ENCODE measurements at regions not wholly inside any gene's neighbourhood (a gene's known extent, or its start where the extent isn't known, plus 50 kb on each side); places are given as distances from the start of the nearest gene placed in this dataset.

DNA sequence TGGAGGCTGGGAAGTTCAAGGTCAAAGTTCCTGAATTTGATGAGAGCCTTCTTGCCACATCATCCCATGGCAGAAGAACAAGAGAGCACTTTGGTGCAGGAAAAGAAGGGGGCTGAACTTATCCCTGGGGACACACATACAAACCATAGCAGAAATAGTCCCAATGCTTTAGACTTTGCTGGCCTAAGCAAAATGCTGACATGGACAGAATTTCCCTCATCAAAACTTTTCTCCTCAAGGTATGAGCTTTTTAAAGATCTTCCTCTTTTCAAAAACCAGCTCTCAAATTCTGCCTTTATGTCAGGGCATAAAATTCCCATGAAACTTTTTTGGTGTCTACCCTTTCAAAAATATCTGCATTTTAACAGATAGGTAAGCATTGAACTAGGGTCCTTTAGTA, 341.8 kb upstream of the SMARCA2 start:
- Histone ChIP-seq H3K4me3 (no peak overlapping the region), H3K27me3 (no peaks in the 10 kb centered on the region), H3K27ac (no peak overlapping the region), H3K36me3 (no peaks in the 10 kb centered on the region), H3K4me1 (no peaks in the 10 kb centered on the region), H3K9me3 (peaks cover 0 to 3% of the 10 kb centered on the region in 2 donors)
- ATAC-seq = no peak
- no peak for DNase-seq
- TF ChIP-seq CTCF (IDR thresholded peaks at IDR 0.05) = no peak
- intact Hi-C loops (cut with DNase I) = no loop called here

- DNase-seq = no peak
Measured at GRCh38 chr9:1676771-1677170, 338.4 kb upstream of the SMARCA2 start.

GRCh38 chr9:1683951-1684350, 331.2 kb upstream of the SMARCA2 start:
- Histone ChIP-seq H3K4me3 (no peak overlapping the region), H3K27me3 (no peaks in the 10 kb centered on the region), H3K36me3 (no peaks in the 10 kb centered on the region), H3K9me3 (no peaks in the 10 kb centered on the region), H3K27ac (no peak overlapping the region), H3K4me1 (no peaks in the 10 kb centered on the region)
- ATAC-seq = no peak
- intact Hi-C loops (cut with DNase I) = no loop called here
- TF ChIP-seq CTCF (IDR thresholded peaks at IDR 0.05) = no peak
- DNase-seq = no peak

More at GRCh38 chr9:1676771-1677170, 338.4 kb upstream of the SMARCA2 start:
- Histone ChIP-seq H3K9me3 (peaks cover 0 to 3% of the 10 kb centered on the region in 2 donors), H3K27me3 (no peaks in the 10 kb centered on the region), H3K4me1 (no peaks in the 10 kb centered on the region), H3K36me3 (no peaks in the 10 kb centered on the region), H3K4me3 (no peak overlapping the region), H3K27ac (no peak overlapping the region)
- no peak for TF ChIP-seq CTCF (IDR thresholded peaks at IDR 0.05)
- no peak for ATAC-seq
- intact Hi-C loops (cut with DNase I) = no loop called here

DNA sequence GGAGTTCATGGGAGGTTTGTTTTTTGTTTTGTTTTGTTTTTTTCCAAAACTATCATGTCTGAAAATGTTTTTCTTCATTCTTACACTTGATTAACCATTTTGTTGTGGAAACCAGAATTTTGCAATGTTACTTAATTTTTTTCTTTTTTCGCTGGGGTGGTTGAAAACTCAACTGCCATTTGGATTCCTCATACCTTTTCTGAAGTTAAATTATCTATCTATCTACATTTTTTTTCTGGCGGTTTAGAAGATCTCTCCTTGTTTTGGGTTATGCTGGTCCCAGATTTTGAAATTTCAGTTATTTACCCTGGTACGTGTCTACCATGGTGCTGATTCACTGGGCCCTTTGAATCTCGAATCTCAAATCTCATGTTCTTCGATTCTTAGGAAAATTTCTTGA, 316.2 kb upstream of the SMARCA2 start:
- no peaks in the 10 kb centered on the region for H3K36me3 ChIP-seq
- TF ChIP-seq CTCF (IDR thresholded peaks at IDR 0.05) = no peak
- H3K27ac ChIP-seq = no peak overlapping the region
- no peak overlapping the region for H3K4me3 ChIP-seq
- DNase-seq (no peak), ATAC-seq (no peak)
- no peaks in the 10 kb centered on the region for H3K9me3 ChIP-seq
- intact Hi-C loops (cut with DNase I) = no loop called here
- no peaks in the 10 kb centered on the region for H3K4me1 ChIP-seq
- no peaks in the 10 kb centered on the region for H3K27me3 ChIP-seq

DNA sequence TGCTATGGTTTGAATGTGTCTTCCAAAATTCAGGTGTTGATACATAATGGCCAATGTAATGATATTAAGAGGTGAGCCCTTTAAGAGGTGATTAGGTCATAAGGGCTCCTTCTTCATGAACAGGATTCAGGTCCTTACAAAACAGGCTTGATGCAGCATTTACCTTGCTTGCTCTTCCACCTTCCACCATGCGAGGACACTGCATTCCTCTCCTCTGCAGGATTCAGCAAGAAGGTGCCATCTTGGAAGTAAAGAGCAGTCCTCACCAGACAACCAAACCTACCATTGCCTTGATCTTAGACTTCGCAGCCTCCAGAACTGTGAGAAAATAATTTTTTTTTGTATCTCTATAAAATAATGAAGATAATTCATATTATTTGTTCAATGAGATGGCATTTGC, 314.0 kb upstream of the SMARCA2 start:
- Histone ChIP-seq H3K4me1 (no peaks in the 10 kb centered on the region), H3K36me3 (no peaks in the 10 kb centered on the region), H3K9me3 (no peaks in the 10 kb centered on the region), H3K27ac (no peak overlapping the region), H3K4me3 (no peak overlapping the region), H3K27me3 (no peaks in the 10 kb centered on the region)
- DNase-seq (no peak), ATAC-seq (no peak)
- intact Hi-C loops (cut with DNase I) = no loop called here
- no peak for TF ChIP-seq CTCF (IDR thresholded peaks at IDR 0.05)

Measured in left lung (tissue), 4 donors.